Progenitor cell of endocrine pancreas (in vitro differentiated cells): ENCODE measurements at regions not wholly inside any gene's neighbourhood (a gene's known extent, or its start where the extent isn't known, plus 50 kb on each side); places are given as distances from the start of the nearest gene placed in this dataset.

Experiments
- DNase-seq: peaks from one replicate; pipeline ENCODE4 v3.0.0; 2021; ENCODE audit warnings: low spot score; ENCODE audit not compliant: unreplicated experiment
- H3K27ac Mint-ChIP-seq: 2 replicates; pipeline ENCODE4 v1.8.0; 2021; ENCODE audit warnings: mild to moderate bottlenecking, moderate library complexity, mixed read lengths
- H3K27me3 Mint-ChIP-seq: 2 replicates; pipeline ENCODE4 v1.8.0; 2021; ENCODE audit warnings: mixed read lengths
- H3K36me3 Mint-ChIP-seq: 2 replicates; pipeline ENCODE4 v1.8.0; 2022; ENCODE audit warnings: mixed read lengths; ENCODE audit not compliant: insufficient read depth
- H3K4me1 Mint-ChIP-seq: 2 replicates; pipeline ENCODE4 v1.8.0; 2021; ENCODE audit warnings: low read depth, mixed read lengths
- H3K4me3 Mint-ChIP-seq: 2 replicates; pipeline ENCODE4 v1.8.0; 2021; ENCODE audit warnings: low read depth, mild to moderate bottlenecking, moderate library complexity, mixed read lengths
- H3K9me3 Mint-ChIP-seq: 2 replicates; pipeline ENCODE4 v1.8.0; 2021; ENCODE audit warnings: low read depth, mixed read lengths
- CTCF ChIP-seq: fragments of 200-600 bp; sonication (generic); IDR thresholded peaks from one replicate; pipeline ENCODE4 v1.5.0; 2021; ENCODE audit warnings: antibody characterized with exemption, mild to moderate bottlenecking; ENCODE audit not compliant: unreplicated experiment

DNA sequence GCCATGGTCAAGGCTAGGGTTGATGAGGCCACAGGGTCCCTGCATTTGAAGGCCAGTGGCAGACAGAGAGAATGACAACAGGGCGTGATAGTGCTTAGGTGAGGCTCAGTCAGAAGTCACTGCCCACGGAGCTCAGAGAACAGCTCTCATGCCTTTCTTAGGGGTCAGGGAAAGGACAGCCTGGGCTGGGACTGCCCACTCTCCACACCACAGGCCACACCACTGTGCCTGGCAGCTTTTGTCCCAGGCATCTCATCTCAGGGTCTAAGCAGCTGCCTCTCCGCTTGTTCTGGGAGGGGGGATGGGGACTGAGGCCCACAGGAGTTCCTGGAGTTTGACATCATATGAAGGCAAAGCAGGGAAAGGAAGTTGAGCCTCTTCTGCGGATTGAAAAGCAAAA is 150.2 kb upstream of the B3GAT1 start:
- H3K9me3 Mint-ChIP-seq = no peaks in the 10 kb centered on the region

DNA sequence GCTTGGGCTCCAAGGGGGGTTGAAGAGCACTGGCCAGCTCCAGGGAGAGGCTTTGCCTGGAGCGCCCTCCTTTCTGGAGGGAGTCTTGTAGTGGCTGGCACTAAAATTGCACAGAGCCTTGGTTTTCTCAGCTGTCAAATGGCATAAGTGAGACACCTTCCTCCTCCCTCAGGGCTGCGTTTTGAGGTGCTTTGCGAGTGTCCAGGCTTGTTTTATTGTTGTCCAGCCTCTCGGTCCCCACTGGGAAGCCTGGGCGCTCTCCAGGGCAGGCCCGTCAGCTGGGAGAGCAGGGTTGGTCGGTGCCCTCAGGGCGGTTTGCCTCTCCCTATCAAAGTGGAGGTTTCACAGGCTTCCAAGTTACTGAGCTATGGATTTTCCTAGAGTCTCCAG is 149.3 kb upstream of the B3GAT1 start:
- no peak for TF ChIP-seq CTCF
- peaks cover 17% of the 10 kb centered on the region for H3K27me3 Mint-ChIP-seq
- H3K9me3 Mint-ChIP-seq = no peaks in the 10 kb centered on the region
- H3K4me1 Mint-ChIP-seq = no peaks in the 10 kb centered on the region
- H3K27ac Mint-ChIP-seq = no peak overlapping the region
- H3K4me3 Mint-ChIP-seq = no peak overlapping the region
- DNase-seq = no peak
- no peaks in the 10 kb centered on the region for H3K36me3 Mint-ChIP-seq

More for the DNA sequence above, 150.2 kb upstream of the B3GAT1 start:
- H3K4me3 Mint-ChIP-seq = no peak overlapping the region
- H3K27me3 Mint-ChIP-seq = peaks cover 13% of the 10 kb centered on the region
- H3K27ac Mint-ChIP-seq = no peak overlapping the region
- no peak for DNase-seq
- no peaks in the 10 kb centered on the region for H3K36me3 Mint-ChIP-seq
- TF ChIP-seq CTCF = no peak
- H3K4me1 Mint-ChIP-seq = no peaks in the 10 kb centered on the region

GRCh38 chr11:134560566-134561330 is 148.7 kb upstream of the B3GAT1 start:
- H3K4me3 Mint-ChIP-seq = no peak overlapping the region
- H3K36me3 Mint-ChIP-seq = no peaks in the 10 kb centered on the region
- peaks cover 18% of the 10 kb centered on the region for H3K27me3 Mint-ChIP-seq
- H3K27ac Mint-ChIP-seq = no peak overlapping the region
- DNase-seq = no peak
- no peaks in the 10 kb centered on the region for H3K4me1 Mint-ChIP-seq
- TF ChIP-seq CTCF = no peak
- no peaks in the 10 kb centered on the region for H3K9me3 Mint-ChIP-seq

- Mint-ChIP-seq H3K4me1 (no peaks in the 10 kb centered on the region), H3K36me3 (no peaks in the 10 kb centered on the region), H3K27ac (no peak overlapping the region), H3K27me3 (peaks cover 20% of the 10 kb centered on the region), H3K9me3 (no peaks in the 10 kb centered on the region), H3K4me3 (no peak overlapping the region)
- DNase-seq = no peak
- no peak for TF ChIP-seq CTCF
Measured at GRCh38 chr11:134560066-134560465, 148.0 kb upstream of the B3GAT1 start.

DNA sequence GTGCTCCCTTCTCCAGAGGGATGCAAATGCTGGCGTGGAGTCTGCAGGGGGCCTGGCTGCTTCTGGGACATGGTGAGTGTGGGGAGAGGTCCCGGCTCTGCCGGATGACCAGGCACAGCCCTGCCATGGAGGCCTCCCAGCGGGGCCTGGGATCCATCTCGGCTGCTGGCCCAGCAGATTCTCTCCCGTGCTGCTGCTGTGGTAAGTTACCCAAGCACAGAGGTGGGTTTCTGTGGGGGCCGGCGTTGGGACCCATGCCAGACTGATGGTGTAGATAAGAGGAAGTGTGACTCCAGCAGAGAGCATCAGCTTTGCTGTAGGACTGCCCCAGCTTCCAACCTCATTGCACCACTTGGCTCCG is 147.5 kb upstream of the B3GAT1 start:
- no peaks in the 10 kb centered on the region for H3K36me3 Mint-ChIP-seq
- no peak overlapping the region for H3K27ac Mint-ChIP-seq
- TF ChIP-seq CTCF = no peak
- H3K4me1 Mint-ChIP-seq = no peaks in the 10 kb centered on the region
- no peaks in the 10 kb centered on the region for H3K9me3 Mint-ChIP-seq
- no peak overlapping the region for H3K4me3 Mint-ChIP-seq
- peaks cover 22% of the 10 kb centered on the region for H3K27me3 Mint-ChIP-seq
- no peak for DNase-seq
